ENCODE measurements at regions not wholly inside any gene's neighbourhood (a gene's known extent, or its start where the extent isn't known, plus 50 kb on each side); places are given as distances from the start of the nearest gene placed in this dataset.

- DNase-seq (no peak), ATAC-seq (no peak)
- intact Hi-C loops (cut with DNase I, micrococcal nuclease): no loop called here
Measured at GRCh38 chr11:25298450-25298849, 801.6 kb downstream of the LUZP2 start.

DNA sequence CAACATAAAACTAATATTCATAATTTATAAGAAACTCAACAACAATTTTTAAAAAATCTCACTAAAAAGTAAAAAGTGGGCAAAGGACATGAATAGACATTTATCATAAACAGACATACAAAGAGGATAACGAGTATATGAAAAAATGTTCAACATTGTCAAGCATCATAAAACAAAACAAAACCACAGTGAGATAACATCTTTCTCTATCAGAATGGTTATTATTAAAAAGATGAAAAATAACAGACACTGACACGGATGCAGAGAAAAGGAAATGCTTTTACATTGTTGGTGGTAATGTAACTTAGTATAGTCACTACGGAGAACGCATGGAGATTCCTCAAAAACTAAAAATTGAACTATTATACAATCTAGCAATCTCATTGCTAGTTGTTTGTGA is 813.0 kb downstream of the LUZP2 start:
- ATAC-seq (no peak), DNase-seq (no peak)
- intact Hi-C loops (cut with DNase I, micrococcal nuclease): no loop called here

GRCh38 chr11:25317216-25317615 is 820.4 kb downstream of the LUZP2 start:
- DNase-seq (no peak), ATAC-seq (no peak)
- intact Hi-C loops (cut with DNase I, micrococcal nuclease): no loop called here

- ATAC-seq: no peak
- intact Hi-C loops (cut with DNase I, micrococcal nuclease): no loop called here
Measured at GRCh38 chr11:25319127-25319526, 822.3 kb downstream of the LUZP2 start.

DNA sequence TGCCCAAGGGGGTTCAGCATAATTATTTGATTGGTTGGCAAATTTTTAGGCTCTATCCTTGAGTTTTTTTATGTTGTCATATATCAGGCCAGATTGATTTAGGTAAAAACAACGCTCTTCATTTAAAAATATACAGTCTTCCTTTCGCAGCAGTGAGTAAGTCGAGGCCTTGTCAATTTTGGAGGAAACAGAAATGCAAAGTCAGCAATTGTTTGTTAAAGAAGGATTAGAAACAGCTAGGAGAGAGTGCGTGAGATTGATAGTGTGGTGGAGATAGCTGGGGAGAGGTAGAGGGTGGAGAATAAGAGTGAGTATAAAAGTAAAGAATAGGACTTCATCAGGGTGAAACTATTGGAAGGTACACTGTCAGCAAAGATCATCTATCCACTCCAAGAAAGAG is 830.8 kb downstream of the LUZP2 start:
- no peak for ATAC-seq
- intact Hi-C loops (cut with DNase I, micrococcal nuclease): no loop called here

More at GRCh38 chr11:25319127-25319526, 822.3 kb downstream of the LUZP2 start:
- DNase-seq: no peak

GRCh38 chr11:25339281-25339680 is 842.4 kb downstream of the LUZP2 start:
- DNase-seq (no peak), ATAC-seq (no peak)
- intact Hi-C loops (cut with DNase I, micrococcal nuclease): no loop called here

More for the DNA sequence above, 830.8 kb downstream of the LUZP2 start:
- no peak for DNase-seq

DNA sequence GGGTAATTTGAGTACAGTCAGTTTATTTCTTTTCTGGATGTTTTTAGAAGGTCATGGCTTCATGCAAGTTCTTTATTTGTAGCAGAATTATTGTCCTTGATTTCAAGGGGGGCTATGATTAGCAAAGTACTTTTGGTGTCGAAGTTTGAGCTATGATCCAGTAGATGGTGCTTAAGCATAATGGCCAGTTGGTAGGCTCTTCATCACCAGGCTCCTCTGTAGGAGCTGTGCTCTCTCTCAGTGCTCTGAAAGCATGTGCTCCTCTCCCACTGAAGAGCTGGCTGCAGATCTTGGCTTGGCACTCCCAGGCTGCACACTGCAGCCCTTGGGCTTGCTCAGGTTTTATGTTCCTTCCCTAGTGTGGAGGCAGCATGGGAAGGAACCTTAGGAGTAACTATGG is 852.7 kb downstream of the LUZP2 start:
- DNase-seq: no peak
- ATAC-seq: no peak
- intact Hi-C loops (cut with DNase I, micrococcal nuclease): no loop called here

DNA sequence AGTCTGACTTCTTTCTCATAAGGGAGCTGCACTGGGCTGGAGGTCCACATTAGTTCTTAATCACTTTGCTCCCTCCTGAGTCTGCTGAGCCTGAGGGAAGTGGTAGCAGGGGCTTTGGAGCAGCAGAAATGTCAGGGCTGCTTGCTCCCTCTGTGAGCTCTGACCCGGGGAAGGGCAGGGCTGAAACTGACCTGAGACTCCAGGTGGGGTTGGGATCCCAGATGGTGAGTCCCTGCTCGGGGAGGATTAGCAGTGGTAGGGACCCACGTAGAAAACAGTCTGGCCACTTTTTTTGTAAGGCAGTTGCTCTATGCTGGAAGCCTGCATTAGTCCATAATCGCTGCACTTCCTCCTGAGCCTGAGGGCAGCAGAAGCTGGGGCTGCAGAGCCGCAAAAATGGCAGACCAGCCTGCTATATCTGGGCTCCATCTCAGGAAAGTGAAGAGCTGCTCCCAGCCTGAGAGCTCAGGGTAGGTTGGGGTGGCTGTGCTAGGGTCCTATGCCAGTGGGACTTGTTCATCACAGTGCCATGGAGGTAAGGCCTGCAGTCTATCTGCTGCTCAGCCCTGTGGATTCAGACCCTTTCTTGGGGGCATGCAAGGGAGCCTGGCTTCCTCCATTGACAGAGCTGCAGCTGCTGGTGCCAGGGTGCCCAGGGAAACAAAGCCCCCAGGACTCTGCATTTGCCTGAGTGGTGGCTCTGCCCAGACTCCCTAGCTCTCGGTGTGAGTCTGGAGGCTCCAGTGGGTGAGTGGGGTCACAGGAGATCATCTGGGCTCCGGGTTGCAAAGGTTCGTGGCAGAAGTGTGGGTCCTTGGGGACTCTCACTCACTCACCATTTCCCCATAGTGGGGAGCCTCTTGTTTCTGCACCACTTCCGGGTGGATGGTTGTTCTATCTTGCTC is 854.3 kb downstream of the LUZP2 start:
- no peak for ATAC-seq
- DNase-seq: no peak
- intact Hi-C loops (cut with DNase I, micrococcal nuclease): no loop called here

GRCh38 chr11:25357133-25357532 is 860.3 kb downstream of the LUZP2 start:
- ATAC-seq: no peak
- intact Hi-C loops (cut with DNase I, micrococcal nuclease): no loop called here
- no peak for DNase-seq

GRCh38 chr11:25377466-25377865 is 880.6 kb downstream of the LUZP2 start:
- ATAC-seq (no peak), DNase-seq (no peak)
- intact Hi-C loops (cut with DNase I, micrococcal nuclease): no loop called here

GRCh38 chr11:25396847-25397246 is 900.0 kb downstream of the LUZP2 start:
- DNase-seq (no peak), ATAC-seq (no peak)
- intact Hi-C loops (cut with DNase I, micrococcal nuclease): no loop called here

DNA sequence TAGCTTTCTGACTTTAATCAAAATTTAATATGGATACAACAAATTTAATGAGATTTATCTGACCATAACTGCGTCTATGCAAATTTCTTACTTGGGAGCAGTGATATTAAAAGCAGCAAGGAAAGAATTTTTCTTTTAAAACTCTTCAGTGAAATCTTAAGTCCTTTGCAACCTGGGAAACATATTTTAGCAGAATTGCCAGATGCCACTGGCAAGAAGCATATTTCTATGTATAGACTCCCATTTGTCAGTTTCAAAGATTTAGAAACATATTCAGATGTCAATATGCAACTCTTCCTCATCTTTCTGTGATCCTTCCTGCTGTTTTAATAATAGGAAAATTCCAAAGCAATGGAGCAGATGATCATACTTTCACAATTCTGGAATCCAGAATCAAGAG is 911.3 kb downstream of the LUZP2 start:
- no peak for ATAC-seq
- no peak for DNase-seq
- intact Hi-C loops (cut with DNase I, micrococcal nuclease): no loop called here

- intact Hi-C loops (cut with DNase I, micrococcal nuclease): no loop called here
- ATAC-seq: no peak
- DNase-seq: no peak
Measured at GRCh38 chr11:25415793-25416192, 916.1 kb upstream of the ANO3 start.

- DNase-seq (no peak), ATAC-seq (no peak)
- intact Hi-C loops (cut with DNase I, micrococcal nuclease): no loop called here
Measured at GRCh38 chr11:25423436-25424199, 908.3 kb upstream of the ANO3 start.

- DNase-seq (no peak), ATAC-seq (no peak)
- intact Hi-C loops (cut with DNase I, micrococcal nuclease): no loop called here
Measured at GRCh38 chr11:25432376-25432775, 899.6 kb upstream of the ANO3 start.

DNA sequence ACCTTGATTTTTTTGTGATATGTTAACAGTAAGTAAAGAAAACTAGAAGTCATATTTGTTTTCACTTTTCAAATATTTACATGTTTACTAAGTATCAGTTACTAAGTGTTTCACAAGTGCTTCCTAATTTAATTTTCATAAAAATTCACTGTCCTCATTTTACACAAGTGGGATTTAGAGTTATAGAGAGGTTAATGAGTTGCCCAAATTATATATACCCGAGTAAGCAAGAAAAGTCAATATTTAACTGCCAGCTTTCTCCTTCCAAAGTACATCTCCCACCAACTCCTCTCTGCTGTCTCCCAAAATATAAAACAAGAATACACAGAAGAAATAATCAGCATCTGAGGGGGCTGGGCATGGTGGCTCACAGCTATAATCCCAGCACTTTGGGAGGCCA is 896.7 kb upstream of the ANO3 start:
- ATAC-seq (no peak), DNase-seq (no peak)
- intact Hi-C loops (cut with DNase I, micrococcal nuclease): no loop called here

GRCh38 chr11:25436326-25436725 is 895.6 kb upstream of the ANO3 start:
- intact Hi-C loops (cut with DNase I, micrococcal nuclease): no loop called here
- ATAC-seq (no peak), DNase-seq (no peak)

- DNase-seq: no peak
- intact Hi-C loops (cut with DNase I, micrococcal nuclease): no loop called here
- ATAC-seq: no peak
Measured at GRCh38 chr11:25441421-25441820, 890.5 kb upstream of the ANO3 start.

DNA sequence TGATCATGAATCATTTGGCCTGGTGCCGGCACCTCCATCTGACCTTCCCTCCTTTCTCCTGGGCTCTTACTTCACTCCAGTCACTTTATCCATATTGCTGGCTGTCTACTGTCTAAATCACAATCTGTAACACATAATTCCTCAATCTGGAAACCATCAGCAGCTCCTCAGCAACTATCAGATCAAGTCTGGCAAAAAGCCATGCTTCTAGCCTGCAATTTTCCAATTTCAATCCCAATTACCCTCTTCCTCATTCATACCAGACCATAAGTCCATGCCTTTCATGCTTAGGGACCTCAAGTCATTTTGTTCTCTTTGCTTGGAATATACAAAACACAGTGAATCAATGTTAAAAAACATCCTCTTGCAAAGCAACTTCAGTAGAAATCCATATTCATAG is 882.8 kb upstream of the ANO3 start:
- ATAC-seq (no peak), DNase-seq (no peak)
- intact Hi-C loops (cut with DNase I, micrococcal nuclease): no loop called here

DNA sequence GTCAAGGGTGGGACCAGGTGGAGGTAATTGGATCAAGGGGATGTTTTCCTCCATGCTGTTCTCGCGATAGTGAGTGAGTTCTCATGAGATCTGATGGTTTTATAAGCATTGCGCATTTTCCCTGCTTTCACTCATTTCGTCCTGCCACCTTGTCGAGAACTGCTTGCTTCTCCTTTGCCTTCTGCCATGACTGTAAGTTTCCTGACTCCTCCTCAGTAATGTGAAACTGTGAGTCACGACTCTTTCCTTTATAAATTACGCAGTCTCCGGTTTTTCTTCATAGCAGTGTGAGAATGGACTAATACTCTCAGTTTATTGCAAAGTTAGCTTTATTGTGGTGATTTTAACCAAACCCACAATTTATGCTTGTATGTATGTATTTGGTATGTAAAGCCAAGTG is 878.5 kb upstream of the ANO3 start:
- ATAC-seq (no peak), DNase-seq (no peak)
- intact Hi-C loops (cut with DNase I, micrococcal nuclease): no loop called here
